Lung (tissue), 11 donors: ENCODE measurements at regions not wholly inside any gene's neighbourhood (a gene's known extent, or its start where the extent isn't known, plus 50 kb on each side); places are given as distances from the start of the nearest gene placed in this dataset.

Source experiments
- ATAC-seq: fragments of 200-7000 bp; cut with Tn5 transposase; one replicate; pipeline ENCODE4 v1.9.1; 2020; ENCODE audit warnings: moderate number of reproducible peaks; ENCODE audit not compliant: insufficient read depth, low FRiP score
- DNase-seq, 3 donors: peaks; one replicate each; pipeline ENCODE4 v3.0.0-alpha.2; 2013 to 2017
- H3K27ac ChIP-seq, 2 donors: one replicate each; pipeline ENCODE4 v1.5.1; 2013; ENCODE audit warnings: mild to moderate bottlenecking in 2 of 2, moderate library complexity in 2 of 2, control low read depth in 1 of 2, inconsistent platforms in 1 of 2, low read depth in 1 of 2, low read length in 1 of 2
- H3K27me3 ChIP-seq, 3 donors: one replicate each; pipeline ENCODE4 v1.5.1; 2013; ENCODE audit warnings: low read length in 2 of 3; ENCODE audit not compliant: control insufficient read depth in 3 of 3, insufficient read depth in 3 of 3
- H3K36me3 ChIP-seq, 4 donors: one replicate each; pipeline ENCODE4 v1.5.1; 2013; ENCODE audit warnings: low read length in 4 of 4, mild to moderate bottlenecking in 1 of 4, moderate library complexity in 1 of 4; ENCODE audit not compliant: control insufficient read depth in 4 of 4, insufficient read depth in 4 of 4
- H3K4me1 ChIP-seq, 5 donors: one replicate each; pipeline ENCODE4 v1.5.1; 2013; ENCODE audit warnings: low read length in 5 of 5, mild to moderate bottlenecking in 2 of 5, moderate library complexity in 1 of 5; ENCODE audit not compliant: control insufficient read depth in 5 of 5, insufficient read depth in 5 of 5
- H3K4me3 ChIP-seq: one replicate; pipeline ENCODE4 v1.5.1; 2013; ENCODE audit warnings: mild to moderate bottlenecking, control low read depth, moderate library complexity
- H3K9ac ChIP-seq, 2 donors: one replicate each; pipeline ENCODE4 v1.5.1; 2013; ENCODE audit warnings: low read length in 2 of 2, control low read depth in 1 of 2; ENCODE audit not compliant: insufficient read depth in 1 of 2
- H3K9me3 ChIP-seq, 4 donors: one replicate each; pipeline ENCODE4 v1.5.1; 2013; ENCODE audit warnings: low read length in 3 of 4, mild to moderate bottlenecking in 1 of 4, moderate library complexity in 1 of 4; ENCODE audit not compliant: control insufficient read depth in 4 of 4, insufficient read depth in 3 of 4
- CTCF ChIP-seq: IDR thresholded peaks from 2 replicates; pipeline ENCODE4 v1.5.1; 2012; ENCODE audit warnings: mild to moderate bottlenecking; ENCODE audit errors: control extremely low read depth, extremely low read depth
- WGBS, 2 donors: extraction: QIAGEN DNeasy Blood & Tissue Kit; methylation state at CpG; one replicate each; pipeline ENCODE4 v1.1.7; 2013; 5-methylcytosine and 5-hydroxymethylcytosine counted together
- donor health status: control.
- donor health status: control.
- donor health status: Bipolar disorder and iron deficiency.
- donor health status: healthy.
- donor health status: DM: yes; HTN: yes; CAD: no.

DNA sequence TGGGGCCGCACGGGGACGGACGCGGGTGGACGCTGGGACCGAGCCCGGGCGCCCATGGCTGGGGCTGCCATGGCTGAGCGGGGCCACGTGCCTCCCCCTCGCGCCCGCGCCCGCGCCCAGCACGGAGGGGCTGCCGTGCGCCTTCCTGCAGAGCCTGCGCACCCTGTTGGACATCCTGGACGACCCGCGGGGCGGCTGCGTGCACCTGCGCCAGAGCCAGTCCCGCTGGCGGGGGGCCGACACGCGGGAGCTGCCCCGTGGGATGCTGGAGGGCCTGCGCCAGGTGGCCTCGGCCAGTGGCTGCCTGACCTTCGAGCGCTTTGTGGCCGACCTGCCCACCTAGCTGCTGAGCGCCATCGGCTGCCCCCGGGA, 72.5 kb upstream of the KCTD7 start:
- no peak overlapping the region for H3K27ac ChIP-seq
- H3K9me3 ChIP-seq: no peaks in the 10 kb centered on the region
- ATAC-seq: no peak
- DNase-seq: no peak
- peaks cover 11 to 45% (median 14%) of the 10 kb centered on the region in 4 donors for H3K36me3 ChIP-seq
- H3K27me3 ChIP-seq: no peaks in the 10 kb centered on the region
- H3K4me1 ChIP-seq: peaks cover 0 to 4% (median 0%) of the 10 kb centered on the region in 5 donors
- TF ChIP-seq CTCF: no peak
- 97 to 98% methylated on average over 40 to 41 of the region's 41 CpGs for WGBS, 2 donors
- no peak overlapping the region for H3K4me3 ChIP-seq
- H3K9ac ChIP-seq: no peak overlapping the region

GRCh38 chr7:66556549-66557213, 72.0 kb upstream of the KCTD7 start:
- no peaks in the 10 kb centered on the region for H3K9me3 ChIP-seq
- no peak overlapping the region for H3K27ac ChIP-seq
- ATAC-seq (no peak), DNase-seq (no peak)
- H3K4me3 ChIP-seq: no peak overlapping the region
- no peak overlapping the region for H3K9ac ChIP-seq
- peaks cover 7 to 40% (median 12%) of the 10 kb centered on the region in 4 donors for H3K36me3 ChIP-seq
- H3K27me3 ChIP-seq: no peaks in the 10 kb centered on the region
- peaks cover 0 to 4% (median 0%) of the 10 kb centered on the region in 5 donors for H3K4me1 ChIP-seq
- whole genome bisulfite sequencing, 2 donors: 97% methylated on average over 54 of the region's 54 CpGs
- no peak for TF ChIP-seq CTCF

DNA sequence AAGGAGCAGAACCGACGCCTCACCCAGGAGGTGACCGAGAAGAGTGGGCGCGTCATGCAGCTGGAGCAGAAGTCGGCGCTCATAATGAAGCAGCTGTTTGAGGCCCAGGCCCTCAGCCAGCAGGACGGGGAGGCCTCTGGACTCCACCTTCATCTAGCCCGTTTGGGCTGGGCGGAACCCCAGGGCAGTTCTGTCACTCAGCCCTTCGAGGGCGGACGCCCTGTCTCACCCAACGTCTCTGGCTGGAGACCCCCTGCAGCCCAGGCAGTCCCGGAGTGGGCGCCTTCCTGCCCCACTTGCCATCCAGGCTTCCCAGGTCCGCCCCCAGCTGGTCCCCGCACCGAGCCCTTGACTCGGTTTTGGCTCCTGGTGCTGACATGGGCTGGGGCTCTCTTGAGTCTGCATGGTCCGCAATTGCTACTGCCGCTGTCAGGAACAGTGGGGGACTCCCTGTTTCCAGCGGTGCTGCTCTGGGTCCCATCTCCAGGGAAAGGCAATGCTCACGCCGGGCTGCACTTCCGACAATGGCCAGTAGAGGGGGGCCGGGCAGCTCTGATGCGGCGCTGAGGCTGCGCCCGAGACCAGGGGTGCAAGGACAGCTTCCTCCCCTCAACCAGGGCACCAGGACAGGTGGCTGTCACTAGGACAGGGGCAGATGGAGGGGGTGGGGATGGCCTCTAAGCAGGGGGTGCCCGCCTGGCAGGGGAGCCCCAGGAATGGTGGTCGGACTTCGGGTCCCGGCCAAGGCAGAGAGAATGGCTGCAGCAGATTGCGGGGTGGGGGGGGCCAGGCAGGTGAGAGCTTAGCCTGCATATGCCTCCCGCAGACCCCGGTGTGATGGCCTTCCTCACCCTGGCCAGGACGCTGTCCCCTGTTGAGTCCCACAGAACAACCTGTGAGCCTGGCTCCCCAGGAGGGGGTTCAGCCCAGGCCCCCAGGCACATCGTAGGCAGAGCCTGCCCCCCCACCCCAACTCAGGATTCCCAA, 71.2 kb upstream of the KCTD7 start:
- DNase-seq (peak; percentile 50 to 68 (median 58)), ATAC-seq (peak; percentile 82)
- H3K27me3 ChIP-seq: no peaks in the 10 kb centered on the region
- peaks cover 0 to 4% (median 0%) of the 10 kb centered on the region in 5 donors for H3K4me1 ChIP-seq
- no peak overlapping the region for H3K4me3 ChIP-seq
- peaks cover 3 to 33% (median 12%) of the 10 kb centered on the region in 4 donors for H3K36me3 ChIP-seq
- H3K27ac ChIP-seq: no peak overlapping the region
- no peak overlapping the region for H3K9ac ChIP-seq
- peak; percentile 86 for TF ChIP-seq CTCF
- 57 to 61% methylated on average over 38 to 40 of the region's 40 CpGs for WGBS, 2 donors
- H3K9me3 ChIP-seq: no peaks in the 10 kb centered on the region
